Skeletal muscle satellite cell (primary cell): ENCODE measurements at regions not wholly inside any gene's neighbourhood (a gene's known extent, or its start where the extent isn't known, plus 50 kb on each side); places are given as distances from the start of the nearest gene placed in this dataset. TPM values are rescaled to one million over a fixed set of nuclear protein-coding genes. Genes with fewer than 3 reads are reported as not detected.

Experiments
- small RNA-seq: library from RNA; depleted of rRNA; stranded (forward); fragments of <200 nt; gene quantifications from one replicate; pipeline ENCODE3, GENCODE V24; 2012

Small RNA genes in the stretch of these regions (small RNA-seq; reads per million reads assigned to genes)
- not detected for gene AC097499.1
- not detected for gene RNU6-259P
